ENCODE measurements at regions not wholly inside any gene's neighbourhood (a gene's known extent, or its start where the extent isn't known, plus 50 kb on each side); places are given as distances from the start of the nearest gene placed in this dataset.

DNA sequence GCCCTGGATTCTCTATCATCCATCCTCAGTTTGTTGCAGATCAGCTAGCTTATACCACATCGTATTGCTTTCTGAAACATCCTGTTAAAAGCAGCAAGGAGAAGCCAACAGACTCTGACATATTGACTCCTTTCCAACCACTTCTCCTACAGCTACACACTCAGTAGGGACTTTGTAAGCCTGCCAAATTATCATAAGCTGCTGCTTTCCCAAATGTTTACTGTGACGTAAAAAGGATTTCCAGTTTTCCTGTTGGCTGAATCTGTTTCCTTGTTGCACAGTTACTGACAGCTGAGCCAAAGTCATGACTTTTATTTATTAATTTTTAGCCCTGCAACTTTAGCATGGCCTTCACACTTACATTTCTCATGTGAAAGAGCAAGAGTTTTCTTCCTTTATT is 294.3 kb downstream of the KCNJ3 start:
- Histone ChIP-seq H3K27ac (ENCODE audit: low read length in 2 of 2) (no peak overlapping the region), H2AFZ (ENCODE audit: insufficient read depth, low read depth, low read length, poor library complexity, severe bottlenecking) (no peak overlapping the region), H4K20me1 (ENCODE audit: control insufficient read depth, insufficient read depth, low read length, poor library complexity, severe bottlenecking) (no peaks in the 10 kb centered on the region), H3K79me2 (ENCODE audit: control insufficient read depth, insufficient read depth, low read length) (no peaks in the 10 kb centered on the region), H3K4me1 (ENCODE audit: control insufficient read depth in 2 of 2, insufficient read depth in 2 of 2, low read length in 2 of 2) (no peaks in the 10 kb centered on the region), H3K27me3 (replicated peaks in 1 of 4; ENCODE audit: control extremely low read depth in 1 of 4, control insufficient read depth in 3 of 4, insufficient read depth in 4 of 4, low read length in 3 of 4) (no peaks in the 10 kb centered on the region), H3K9ac (ENCODE audit: low read length) (no peak overlapping the region), H3K36me3 (replicated peaks in 1 of 2; ENCODE audit: control extremely low read depth in 1 of 2, control insufficient read depth in 1 of 2, extremely low read depth in 1 of 2, insufficient read depth in 2 of 2, low read length in 1 of 2) (no peaks in the 10 kb centered on the region), H3K4me3 (ENCODE audit: control extremely low read depth in 1 of 5, extremely low read depth in 1 of 5, insufficient read depth in 1 of 5, low read depth in 2 of 5, low read length in 4 of 5) (no peak overlapping the region), H3K4me2 (replicated peaks; ENCODE audit: low read depth, low read length, poor library complexity, severe bottlenecking) (no peak overlapping the region), H3K9me3 (ENCODE audit: control extremely low read depth in 1 of 3, control insufficient read depth in 2 of 3, insufficient read depth in 1 of 3, low read length in 2 of 3) (peaks cover 0 to 2% (median 0%) of the 10 kb centered on the region in 3 donors)
- no peaks in the 10 kb centered on the region for H3K27me3 Mint-ChIP-seq
- no peak overlapping the region for H3K4me3 Mint-ChIP-seq
- ATAC-seq (ENCODE audit: low read depth) (no peak), DNase-seq (no peak)
- TF ChIP-seq CTCF (IDR thresholded peaks at IDR 0.05) (no peak), EZH2 (IDR thresholded peaks at IDR 0.05; ENCODE audit: borderline replicate concordance, insufficient read depth, low read depth, low read length, poor library complexity, severe bottlenecking) (no peak)
- no peaks in the 10 kb centered on the region for H3K4me1 Mint-ChIP-seq
- intact Hi-C loops (cut with micrococcal nuclease), result no loop called here
- peaks cover 2% of the 10 kb centered on the region for H3K9me3 Mint-ChIP-seq (ENCODE audit: insufficient read depth)
- no peak overlapping the region for H3K27ac Mint-ChIP-seq
- POLR2A ChIA-PET, result no interaction called here
- CTCF ChIA-PET, result no interaction called here
- 80% methylated on average over 2 of the region's 2 CpGs for WGBS (ENCODE audit: insufficient coverage)

- H3K4me3 ChIP-seq (ENCODE audit: control extremely low read depth in 1 of 5, extremely low read depth in 1 of 5, insufficient read depth in 1 of 5, low read depth in 2 of 5, low read length in 4 of 5), result no peak overlapping the region
- no peak for ATAC-seq (ENCODE audit: low read depth)
- peaks cover 2% of the 10 kb centered on the region for H3K9me3 Mint-ChIP-seq (ENCODE audit: insufficient read depth)
Observed at GRCh38 chr2:154978710-154979109, 280.2 kb downstream of the KCNJ3 start.

More at GRCh38 chr2:154978710-154979109, 280.2 kb downstream of the KCNJ3 start:
- ChIA-PET POLR2A (no interaction called here), CTCF (no interaction called here)
- Mint-ChIP-seq H3K4me3 (no peak overlapping the region), H3K27me3 (no peaks in the 10 kb centered on the region), H3K27ac (no peak overlapping the region), H3K4me1 (no peaks in the 10 kb centered on the region)
- Histone ChIP-seq H3K9ac (ENCODE audit: low read length) (no peak overlapping the region), H3K79me2 (ENCODE audit: control insufficient read depth, insufficient read depth, low read length) (no peaks in the 10 kb centered on the region), H3K9me3 (ENCODE audit: control extremely low read depth in 1 of 3, control insufficient read depth in 2 of 3, insufficient read depth in 1 of 3, low read length in 2 of 3) (no peaks in the 10 kb centered on the region), H4K20me1 (ENCODE audit: control insufficient read depth, insufficient read depth, low read length, poor library complexity, severe bottlenecking) (no peaks in the 10 kb centered on the region), H3K4me2 (replicated peaks; ENCODE audit: low read depth, low read length, poor library complexity, severe bottlenecking) (no peak overlapping the region), H2AFZ (ENCODE audit: insufficient read depth, low read depth, low read length, poor library complexity, severe bottlenecking) (no peak overlapping the region), H3K4me1 (ENCODE audit: control insufficient read depth in 2 of 2, insufficient read depth in 2 of 2, low read length in 2 of 2) (no peaks in the 10 kb centered on the region), H3K27ac (ENCODE audit: low read length in 2 of 2) (no peak overlapping the region), H3K27me3 (replicated peaks in 1 of 4; ENCODE audit: control extremely low read depth in 1 of 4, control insufficient read depth in 3 of 4, insufficient read depth in 4 of 4, low read length in 3 of 4) (no peaks in the 10 kb centered on the region), H3K36me3 (replicated peaks in 1 of 2; ENCODE audit: control extremely low read depth in 1 of 2, control insufficient read depth in 1 of 2, extremely low read depth in 1 of 2, insufficient read depth in 2 of 2, low read length in 1 of 2) (no peaks in the 10 kb centered on the region)
- TF ChIP-seq CTCF (IDR thresholded peaks at IDR 0.05), result no peak
- no peak for TF ChIP-seq EZH2 (IDR thresholded peaks at IDR 0.05; ENCODE audit: borderline replicate concordance, insufficient read depth, low read depth, low read length, poor library complexity, severe bottlenecking)
- DNase-seq, result no peak
- WGBS (ENCODE audit: insufficient coverage), result no CpG with 5 or more reads among the region's 3 CpGs
- intact Hi-C loops (cut with micrococcal nuclease), result no loop called here

Data from B cell (primary cell).